DOHH2 (cell line): ENCODE measurements at regions not wholly inside any gene's neighbourhood (a gene's known extent, or its start where the extent isn't known, plus 50 kb on each side); places are given as distances from the start of the nearest gene placed in this dataset.

Experiments
- H3F3A ChIP-seq: fragments of 200-600 bp; sonication (generic), shearing (Covaris generic); 2 replicates; pipeline ENCODE4 v1.6.0; 2016; ENCODE audit warnings: antibody characterized with exemption, mild to moderate bottlenecking; ENCODE audit not compliant: control insufficient read depth, insufficient read depth
- H3K27ac ChIP-seq: fragments of 200-600 bp; sonication (generic); 2 replicates; pipeline ENCODE4 v1.5.1; 2014; ENCODE audit warnings: low read depth, mild to moderate bottlenecking, low read length, moderate library complexity
- H3K27me3 ChIP-seq: fragments of 200-600 bp; sonication (generic); 2 replicates; pipeline ENCODE4 v1.6.1; 2014; ENCODE audit warnings: mild to moderate bottlenecking, low read length, mixed read lengths; ENCODE audit not compliant: control insufficient read depth
- H3K36me3 ChIP-seq: fragments of 200-600 bp; sonication (generic); 2 replicates; pipeline ENCODE4 v1.6.1; 2014; ENCODE audit warnings: mild to moderate bottlenecking, low read length, moderate library complexity, mixed read lengths; ENCODE audit not compliant: control insufficient read depth
- H3K4me1 ChIP-seq: fragments of 200-600 bp; sonication (generic); 2 replicates; pipeline ENCODE4 v1.6.1; 2014; ENCODE audit warnings: mild to moderate bottlenecking, low read length, mixed read lengths; ENCODE audit not compliant: control insufficient read depth
- H3K4me2 ChIP-seq: fragments of 200-600 bp; sonication (generic); 2 replicates; pipeline ENCODE4 v1.6.0; 2014; ENCODE audit warnings: mild to moderate bottlenecking, low read length, moderate library complexity
- H3K4me3 ChIP-seq: fragments of 200-600 bp; sonication (generic); 2 replicates; pipeline ENCODE4 v1.5.1; 2014; ENCODE audit warnings: mild to moderate bottlenecking, low read length, mixed read lengths
- H3K79me2 ChIP-seq: fragments of 200-600 bp; sonication (generic); 2 replicates; pipeline ENCODE4 v1.6.1; 2014; ENCODE audit warnings: mild to moderate bottlenecking, low read length, mixed read lengths; ENCODE audit not compliant: control insufficient read depth
- H3K9me2 ChIP-seq: fragments of 200-600 bp; sonication (generic); replicated peaks from 2 replicates; pipeline ENCODE4 v1.6.1; 2014; ENCODE audit warnings: mild to moderate bottlenecking, low read length, mixed read lengths; ENCODE audit not compliant: control insufficient read depth
- H3K9me3 ChIP-seq: fragments of 200-600 bp; sonication (generic); 2 replicates; pipeline ENCODE4 v1.6.1; 2014; ENCODE audit warnings: antibody characterized with exemption, low read length, mixed read lengths; ENCODE audit not compliant: control insufficient read depth, insufficient read depth
- H4K20me1 ChIP-seq: fragments of 200-600 bp; sonication (generic); 2 replicates; pipeline ENCODE4 v1.6.0; 2014; ENCODE audit warnings: low read depth, mild to moderate bottlenecking, antibody characterized with exemption, low read length, moderate library complexity; ENCODE audit not compliant: control insufficient read depth, insufficient read depth
- EZH2phosphoT487 ChIP-seq: fragments of 200-600 bp; sonication (generic); IDR thresholded peaks from 2 replicates; pipeline ENCODE4 v1.6.1; 2017; ENCODE audit warnings: borderline replicate concordance, mild to moderate bottlenecking, antibody characterized with exemption, low read length, moderate library complexity, mixed read lengths
- TF ChIP-seq, protein P1 (sequence below): fragments of 200-600 bp; sonication (generic); IDR thresholded peaks from one replicate; pipeline ENCODE4 v1.5.1; 2014; ENCODE audit warnings: antibody characterized with exemption, mild to moderate bottlenecking, low read depth, low read length; ENCODE audit not compliant: poor library complexity, severe bottlenecking

DNA sequence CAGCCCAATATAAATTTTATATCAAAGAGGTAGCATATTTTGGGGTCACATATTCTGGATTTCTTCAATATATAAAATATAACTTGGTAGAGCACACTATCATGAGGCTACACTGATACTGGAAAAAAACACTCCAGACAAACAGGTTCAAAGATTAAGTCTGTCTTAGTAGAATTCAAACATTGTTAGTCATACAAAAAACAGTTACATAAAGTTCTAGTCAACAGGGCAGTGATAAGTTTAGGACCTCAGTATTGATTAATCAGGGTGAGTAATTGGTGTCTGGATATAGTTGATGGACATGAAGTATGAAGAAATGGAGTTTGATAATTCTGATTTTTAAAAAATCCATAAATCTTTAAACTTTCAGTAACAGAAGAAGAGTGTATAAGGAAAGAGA is 1291.3 kb downstream of the FSTL5 start:
- Histone ChIP-seq H3F3A (no peaks in the 10 kb centered on the region), H3K27ac (no peak overlapping the region), H3K36me3 (no peaks in the 10 kb centered on the region), H3K4me2 (no peak overlapping the region), H3K27me3 (no peaks in the 10 kb centered on the region), H3K4me3 (no peak overlapping the region), H4K20me1 (no peaks in the 10 kb centered on the region), H3K4me1 (no peaks in the 10 kb centered on the region), H3K79me2 (no peaks in the 10 kb centered on the region), H3K9me2 (no peaks in the 10 kb centered on the region), H3K9me3 (no peaks in the 10 kb centered on the region)
- TF ChIP-seq EZH2phosphoT487 = no peak
- TF ChIP-seq, protein P1, sequence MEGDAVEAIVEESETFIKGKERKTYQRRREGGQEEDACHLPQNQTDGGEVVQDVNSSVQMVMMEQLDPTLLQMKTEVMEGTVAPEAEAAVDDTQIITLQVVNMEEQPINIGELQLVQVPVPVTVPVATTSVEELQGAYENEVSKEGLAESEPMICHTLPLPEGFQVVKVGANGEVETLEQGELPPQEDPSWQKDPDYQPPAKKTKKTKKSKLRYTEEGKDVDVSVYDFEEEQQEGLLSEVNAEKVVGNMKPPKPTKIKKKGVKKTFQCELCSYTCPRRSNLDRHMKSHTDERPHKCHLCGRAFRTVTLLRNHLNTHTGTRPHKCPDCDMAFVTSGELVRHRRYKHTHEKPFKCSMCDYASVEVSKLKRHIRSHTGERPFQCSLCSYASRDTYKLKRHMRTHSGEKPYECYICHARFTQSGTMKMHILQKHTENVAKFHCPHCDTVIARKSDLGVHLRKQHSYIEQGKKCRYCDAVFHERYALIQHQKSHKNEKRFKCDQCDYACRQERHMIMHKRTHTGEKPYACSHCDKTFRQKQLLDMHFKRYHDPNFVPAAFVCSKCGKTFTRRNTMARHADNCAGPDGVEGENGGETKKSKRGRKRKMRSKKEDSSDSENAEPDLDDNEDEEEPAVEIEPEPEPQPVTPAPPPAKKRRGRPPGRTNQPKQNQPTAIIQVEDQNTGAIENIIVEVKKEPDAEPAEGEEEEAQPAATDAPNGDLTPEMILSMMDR = no peak

DNA sequence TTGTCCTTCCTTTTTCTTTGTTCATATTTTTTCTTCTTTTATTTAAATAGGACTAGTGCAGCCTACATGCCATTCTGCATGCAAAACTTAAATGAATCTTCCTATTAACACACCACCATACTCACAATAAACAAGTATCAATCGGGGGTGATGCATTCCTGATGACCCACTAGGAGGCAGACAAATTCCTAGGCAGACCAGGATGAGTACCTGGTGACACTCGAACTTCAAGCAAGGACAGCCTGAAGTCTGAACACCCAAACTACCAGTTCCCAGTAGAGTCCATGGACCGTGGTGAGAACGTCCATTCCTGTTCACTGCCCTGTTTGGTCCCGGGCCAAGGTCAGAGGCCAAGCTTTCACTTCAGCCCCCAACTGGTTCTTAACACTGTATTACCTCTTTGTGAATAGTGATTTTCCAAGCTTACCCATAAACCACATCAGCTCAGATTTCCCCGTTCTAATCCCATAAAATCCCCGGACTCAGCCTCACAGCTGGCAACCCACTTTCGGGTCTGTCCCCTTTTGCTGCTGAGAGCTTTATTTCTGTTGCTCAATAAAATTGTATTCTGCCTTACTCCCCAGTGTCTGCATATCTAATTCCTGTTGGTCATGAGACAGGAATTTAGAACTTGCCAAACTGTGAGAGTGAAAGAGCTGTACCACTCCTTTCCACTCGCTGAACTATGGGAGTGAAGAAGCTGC is 1286.6 kb downstream of the FSTL5 start:
- no peaks in the 10 kb centered on the region for H3K4me1 ChIP-seq
- no peaks in the 10 kb centered on the region for H3F3A ChIP-seq
- no peak for TF ChIP-seq EZH2phosphoT487
- TF ChIP-seq, protein P1 = no peak
- no peaks in the 10 kb centered on the region for H3K9me2 ChIP-seq
- no peaks in the 10 kb centered on the region for H3K79me2 ChIP-seq
- H3K27ac ChIP-seq = no peak overlapping the region
- H3K4me3 ChIP-seq = no peak overlapping the region
- no peaks in the 10 kb centered on the region for H3K9me3 ChIP-seq
- H3K4me2 ChIP-seq = no peak overlapping the region
- no peaks in the 10 kb centered on the region for H4K20me1 ChIP-seq
- no peaks in the 10 kb centered on the region for H3K36me3 ChIP-seq
- H3K27me3 ChIP-seq = no peaks in the 10 kb centered on the region

DNA sequence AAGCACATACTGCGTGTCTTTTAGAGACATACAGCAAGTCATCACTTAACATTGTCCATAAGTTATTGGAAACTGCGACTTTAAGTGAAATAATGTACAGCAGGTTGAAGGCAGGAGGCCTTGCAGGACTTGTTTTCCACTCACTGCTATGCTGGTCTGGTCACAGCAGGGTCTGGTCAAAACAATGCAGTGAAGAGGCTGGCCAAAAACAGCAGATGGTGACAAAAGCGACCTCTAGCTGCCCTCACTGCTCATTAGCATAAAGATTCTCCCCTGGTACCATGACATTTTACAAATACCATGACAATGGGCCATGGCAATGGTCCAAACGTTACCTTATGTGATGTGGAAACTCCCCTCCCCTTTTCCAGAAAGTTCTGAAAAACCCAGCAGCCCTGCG is 1283.6 kb downstream of the FSTL5 start:
- Histone ChIP-seq H3K36me3 (no peaks in the 10 kb centered on the region), H4K20me1 (no peaks in the 10 kb centered on the region), H3K27me3 (no peaks in the 10 kb centered on the region), H3K4me1 (no peaks in the 10 kb centered on the region), H3K9me3 (no peaks in the 10 kb centered on the region), H3F3A (no peaks in the 10 kb centered on the region), H3K4me2 (no peak overlapping the region), H3K4me3 (no peak overlapping the region), H3K79me2 (no peaks in the 10 kb centered on the region), H3K9me2 (no peaks in the 10 kb centered on the region), H3K27ac (no peak overlapping the region)
- TF ChIP-seq, protein P1 = no peak
- TF ChIP-seq EZH2phosphoT487 = no peak
